ENCODE measurements at regions not wholly inside any gene's neighbourhood (a gene's known extent, or its start where the extent isn't known, plus 50 kb on each side); places are given as distances from the start of the nearest gene placed in this dataset.

DNA sequence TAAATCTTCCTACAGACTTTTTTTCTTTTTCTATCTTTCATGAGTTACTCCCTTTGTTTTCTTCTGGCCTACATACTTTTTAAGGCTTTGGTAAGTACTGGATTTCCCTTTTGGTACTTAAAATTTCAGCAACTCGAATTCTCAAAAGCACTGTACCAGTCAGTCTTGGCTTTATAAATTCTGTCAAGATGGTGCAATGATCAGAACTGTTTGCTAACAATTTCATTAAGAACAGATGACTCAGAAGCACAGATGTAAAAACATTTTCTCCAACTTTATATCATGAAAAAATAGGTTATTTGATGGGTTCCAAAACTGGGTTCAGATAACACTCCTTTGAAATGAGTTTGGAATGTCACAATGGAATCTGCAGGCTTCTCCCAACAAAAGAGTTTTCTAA is 1961.8 kb upstream of the FLRT2 start:
- DNase-seq: no peak
- no peaks in the 10 kb centered on the region for H3K9me3 ChIP-seq
- no peak overlapping the region for H3K27ac ChIP-seq
- in situ Hi-C loops (cut with MboI; ENCODE audit: low pct_ligation_motif_present in 1 of 4, low pct_unique_long_range_greater_than_20kb in 1 of 4, low sequenced_read_pairs in 3 of 4) (no loop called here), intact Hi-C loops (cut with DNase I; ENCODE audit: low total_unique reads) (no loop called here)
- H3K4me3 ChIP-seq: no peak overlapping the region
- no peaks in the 10 kb centered on the region for H3K27me3 ChIP-seq
- no peaks in the 10 kb centered on the region for H3K4me1 ChIP-seq
- H3K36me3 ChIP-seq: no peaks in the 10 kb centered on the region
- TF ChIP-seq EP300 (IDR thresholded peaks at IDR 0.05; ENCODE audit: low read depth) (no peak), POLR2AphosphoS5 (IDR thresholded peaks at IDR 0.05) (no peak), POLR2A (IDR thresholded peaks at IDR 0.05) (no peak)
- TF ChIP-seq, protein P1, sequence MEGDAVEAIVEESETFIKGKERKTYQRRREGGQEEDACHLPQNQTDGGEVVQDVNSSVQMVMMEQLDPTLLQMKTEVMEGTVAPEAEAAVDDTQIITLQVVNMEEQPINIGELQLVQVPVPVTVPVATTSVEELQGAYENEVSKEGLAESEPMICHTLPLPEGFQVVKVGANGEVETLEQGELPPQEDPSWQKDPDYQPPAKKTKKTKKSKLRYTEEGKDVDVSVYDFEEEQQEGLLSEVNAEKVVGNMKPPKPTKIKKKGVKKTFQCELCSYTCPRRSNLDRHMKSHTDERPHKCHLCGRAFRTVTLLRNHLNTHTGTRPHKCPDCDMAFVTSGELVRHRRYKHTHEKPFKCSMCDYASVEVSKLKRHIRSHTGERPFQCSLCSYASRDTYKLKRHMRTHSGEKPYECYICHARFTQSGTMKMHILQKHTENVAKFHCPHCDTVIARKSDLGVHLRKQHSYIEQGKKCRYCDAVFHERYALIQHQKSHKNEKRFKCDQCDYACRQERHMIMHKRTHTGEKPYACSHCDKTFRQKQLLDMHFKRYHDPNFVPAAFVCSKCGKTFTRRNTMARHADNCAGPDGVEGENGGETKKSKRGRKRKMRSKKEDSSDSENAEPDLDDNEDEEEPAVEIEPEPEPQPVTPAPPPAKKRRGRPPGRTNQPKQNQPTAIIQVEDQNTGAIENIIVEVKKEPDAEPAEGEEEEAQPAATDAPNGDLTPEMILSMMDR (IDR thresholded peaks at IDR 0.05): no peak
- WGBS, 2 donors (ENCODE audit: low coverage in 1 of 2): 45 to 50% methylated on average over 1 of the region's 1 CpG

DNA sequence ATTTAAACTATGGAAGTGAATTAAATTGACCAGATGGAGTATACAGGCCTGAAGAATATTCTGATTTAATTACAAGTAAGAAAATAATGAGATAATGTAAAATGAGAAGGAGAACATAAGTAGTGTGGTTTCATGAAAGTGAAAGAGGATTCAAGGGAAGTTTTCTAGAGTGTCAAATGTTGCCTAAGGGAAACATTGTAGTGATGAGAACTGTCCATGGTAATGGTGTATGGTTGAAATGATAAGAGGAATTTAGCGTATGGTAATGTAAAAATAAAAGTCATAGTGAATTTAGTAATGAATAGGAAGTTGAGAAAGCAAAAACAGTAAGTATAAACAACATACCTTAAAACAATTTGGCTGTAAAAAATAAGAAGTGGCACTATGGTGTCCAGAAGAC is 1954.6 kb upstream of the FLRT2 start:
- in situ Hi-C loops (cut with MboI; ENCODE audit: low pct_ligation_motif_present in 1 of 4, low pct_unique_long_range_greater_than_20kb in 1 of 4, low sequenced_read_pairs in 3 of 4) (no loop called here), intact Hi-C loops (cut with DNase I; ENCODE audit: low total_unique reads) (no loop called here)
- Histone ChIP-seq H3K27ac (no peak overlapping the region), H3K4me3 (no peak overlapping the region), H3K36me3 (no peaks in the 10 kb centered on the region), H3K9me3 (no peaks in the 10 kb centered on the region), H3K4me1 (no peaks in the 10 kb centered on the region), H3K27me3 (no peaks in the 10 kb centered on the region)
- 59 to 67% methylated on average over 1 of the region's 1 CpG for WGBS, 2 donors (ENCODE audit: low coverage in 1 of 2)
- TF ChIP-seq POLR2AphosphoS5 (IDR thresholded peaks at IDR 0.05): no peak
- TF ChIP-seq, protein P1 (IDR thresholded peaks at IDR 0.05): no peak
- no peak for TF ChIP-seq POLR2A (IDR thresholded peaks at IDR 0.05)
- no peak for TF ChIP-seq EP300 (IDR thresholded peaks at IDR 0.05; ENCODE audit: low read depth)
- no peak for DNase-seq

DNA sequence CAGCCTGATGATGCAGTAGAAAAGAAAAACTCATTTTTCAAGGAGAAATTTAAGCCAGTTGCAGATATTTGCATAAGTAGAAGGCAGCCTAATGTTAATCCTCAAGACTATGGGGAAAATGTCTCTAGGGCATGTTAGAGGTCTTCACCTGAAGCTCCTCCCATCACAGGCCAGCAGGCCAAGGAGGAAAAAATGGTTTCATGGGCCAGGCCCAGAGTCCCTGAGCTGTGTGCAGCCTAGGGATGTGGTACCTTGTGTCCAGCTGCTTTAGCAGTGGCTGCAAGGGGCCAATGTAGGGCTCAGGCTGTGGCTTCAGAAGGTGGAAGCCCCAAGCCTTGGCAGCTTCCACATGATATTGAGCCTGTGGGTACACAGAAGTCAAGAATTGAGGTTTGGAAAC is 1946.7 kb upstream of the FLRT2 start:
- DNase-seq: no peak
- Histone ChIP-seq H3K9me3 (peaks cover 0 to 8% of the 10 kb centered on the region in 2 donors), H3K4me1 (no peaks in the 10 kb centered on the region), H3K27ac (no peak overlapping the region), H3K4me3 (no peak overlapping the region), H3K36me3 (no peaks in the 10 kb centered on the region), H3K27me3 (no peaks in the 10 kb centered on the region)
- in situ Hi-C loops (cut with MboI; ENCODE audit: low pct_ligation_motif_present in 1 of 4, low pct_unique_long_range_greater_than_20kb in 1 of 4, low sequenced_read_pairs in 3 of 4) (no loop called here), intact Hi-C loops (cut with DNase I; ENCODE audit: low total_unique reads) (no loop called here)
- TF ChIP-seq POLR2AphosphoS5 (IDR thresholded peaks at IDR 0.05): no peak
- TF ChIP-seq, protein P1 (IDR thresholded peaks at IDR 0.05): no peak
- no peak for TF ChIP-seq POLR2A (IDR thresholded peaks at IDR 0.05)
- TF ChIP-seq EP300 (IDR thresholded peaks at IDR 0.05; ENCODE audit: low read depth): no peak

DNA sequence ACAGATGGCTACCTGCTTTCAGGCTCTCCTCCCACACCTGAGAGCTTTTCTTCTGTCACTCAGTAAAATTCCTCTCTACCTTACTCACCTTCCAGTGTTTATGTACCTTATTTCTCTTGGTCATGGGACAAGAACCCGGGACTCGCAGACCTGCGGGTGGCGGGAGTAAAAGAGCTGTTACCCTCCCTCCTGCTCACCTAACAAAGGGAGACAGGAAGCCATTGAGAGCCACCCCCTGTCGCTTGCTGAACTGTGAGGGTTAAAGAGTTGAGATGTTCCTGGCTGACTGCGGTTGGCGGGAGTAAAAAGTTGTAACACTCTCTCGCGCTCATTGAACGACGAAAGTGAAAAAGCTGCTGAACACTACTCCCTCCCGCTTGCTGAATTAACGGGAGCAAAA is 1935.1 kb upstream of the FLRT2 start:
- Histone ChIP-seq H3K36me3 (no peaks in the 10 kb centered on the region), H3K4me3 (no peak overlapping the region), H3K9me3 (no peaks in the 10 kb centered on the region), H3K27me3 (no peaks in the 10 kb centered on the region), H3K4me1 (no peaks in the 10 kb centered on the region), H3K27ac (no peak overlapping the region)
- WGBS, 2 donors (ENCODE audit: low coverage in 1 of 2): 89 to 92% methylated on average over 9 to 13 of the region's 13 CpGs
- in situ Hi-C loops (cut with MboI; ENCODE audit: low pct_ligation_motif_present in 1 of 4, low pct_unique_long_range_greater_than_20kb in 1 of 4, low sequenced_read_pairs in 3 of 4): no loop called here
- no peak for DNase-seq
- TF ChIP-seq, protein P1 (IDR thresholded peaks at IDR 0.05): no peak
- TF ChIP-seq POLR2AphosphoS5 (IDR thresholded peaks at IDR 0.05) (no peak), EP300 (IDR thresholded peaks at IDR 0.05; ENCODE audit: low read depth) (no peak), POLR2A (IDR thresholded peaks at IDR 0.05) (no peak)
- intact Hi-C loops (cut with DNase I; ENCODE audit: low total_unique reads): no loop called here

Measured in transverse colon (tissue), 4 donors.